HepG2 (cell line): ENCODE measurements at regions not wholly inside any gene's neighbourhood (a gene's known extent, or its start where the extent isn't known, plus 50 kb on each side); places are given as distances from the start of the nearest gene placed in this dataset.

Source experiments
- ATAC-seq: fragments of 200-7000 bp; cut with Tn5 transposase; 3 replicates; pipeline ENCODE4 v1.9.1; 2020; ENCODE audit warnings: mild to moderate bottlenecking, moderate library complexity
- BruUV-seq: library from RNA; stranded (reverse); fragments of 400-500 nt; replicated peaks from 2 replicates; lab custom pipeline; 2021; lab: Mats Ljungman, UMichigan
- CTCF ChIA-PET: fragments of 300-600 bp; formaldehyde crosslinking; extraction: SDS; loops from one replicate; lab custom pipeline; 2021; ENCODE audit warnings: low total read pairs, inconsistent platforms, low intra/inter-chr PET ratio; lab: Yijun Ruan, JAX
- POLR2A ChIA-PET: fragments of 350-600 bp; sonication (Branson Sonifier 250); formaldehyde crosslinking; loops from one replicate; lab custom pipeline; 2020; ENCODE audit warnings: antibody characterized with exemption, inconsistent platforms; lab: Yijun Ruan, JAX
- DNase-seq: peaks from one replicate; pipeline ENCODE4 v3.0.0-alpha.2; 2015; ENCODE audit warnings: low spot score
- FAIRE-seq: peaks from 3 replicates; lab custom pipeline; 2011; peaks lifted over from hg19 to GRCh38; lab: Jason Lieb, UNC
- H2AFZ ChIP-seq: one replicate; pipeline ENCODE4 v1.6.1; 2011; ENCODE audit warnings: low read length, inconsistent platforms
- H3K27ac ChIP-seq: fragments of 300-600 bp; 3 replicates; pipeline ENCODE4 v1.8.0; 2011; ENCODE audit warnings: mixed run types, mild to moderate bottlenecking, mixed read lengths, low read length, inconsistent platforms; ENCODE audit not compliant: insufficient read depth; ENCODE audit errors: extremely low read length
- H3K27me3 ChIP-seq, 2 experiments: fragments of 200-600 bp in 1 of 2; 2 replicates in 1 of 2; 3 replicates in 1 of 2; pipeline versions ENCODE4 v1.6.0 to v1.8.0; 2011; ENCODE audit warnings: low read length in 2 of 2, mild to moderate bottlenecking in 2 of 2, moderate library complexity in 2 of 2, inconsistent platforms in 1 of 2; ENCODE audit not compliant: insufficient read depth in 2 of 2, control insufficient read depth in 1 of 2
- H3K36me3 ChIP-seq, 2 experiments: fragments of 200-600 bp in 1 of 2; replicated peaks in 1 of 2; 2 replicates in 1 of 2; 3 replicates in 1 of 2; pipeline versions ENCODE4 v1.5.1 to v1.8.0; 2011; ENCODE audit warnings: low read length in 2 of 2, inconsistent platforms in 1 of 2; ENCODE audit not compliant: insufficient read depth in 2 of 2, control insufficient read depth in 1 of 2
- H3K4me1 ChIP-seq: 2 replicates; pipeline ENCODE4 v1.5.1; 2012; ENCODE audit warnings: low read length, inconsistent platforms; ENCODE audit not compliant: insufficient read depth
- H3K4me2 ChIP-seq: 2 replicates; pipeline ENCODE4 v1.6.0; 2011; ENCODE audit warnings: low read depth, low read length, inconsistent platforms
- H3K4me3 ChIP-seq, 3 experiments: fragments of 200-600 bp in 1 of 3; sonication (generic), shearing (Covaris generic) in 1 of 3; replicated peaks in 1 of 3; 2 replicates each; pipeline ENCODE4 v1.5.1; 2011 to 2016; ENCODE audit warnings: low read length in 3 of 3, inconsistent platforms in 2 of 3, low read depth in 2 of 3, mild to moderate bottlenecking in 2 of 3, control low read depth in 1 of 3, mixed read lengths in 1 of 3; ENCODE audit not compliant: insufficient read depth in 1 of 3
- H3K79me2 ChIP-seq: one replicate; pipeline ENCODE4 v1.6.1; 2011; ENCODE audit warnings: low read length, inconsistent platforms; ENCODE audit not compliant: insufficient read depth
- H3K9ac ChIP-seq: 2 replicates; pipeline ENCODE4 v1.6.0; 2011; ENCODE audit warnings: mild to moderate bottlenecking, low read depth, low read length, inconsistent platforms; ENCODE audit not compliant: insufficient read depth
- H3K9me3 ChIP-seq: 2 replicates; pipeline ENCODE4 v1.5.1; 2012; ENCODE audit warnings: mild to moderate bottlenecking, low read length
- H4K20me1 ChIP-seq: 2 replicates; pipeline ENCODE4 v1.6.0; 2011; ENCODE audit warnings: inconsistent platforms, mild to moderate bottlenecking, low read length, moderate library complexity; ENCODE audit not compliant: insufficient read depth
- HES4 ChIP-seq: sonication (generic); formaldehyde crosslinking; IDR thresholded peaks from 2 replicates; pipeline ENCODE4 v1.9.0; 2021; ENCODE audit warnings: mild to moderate bottlenecking, missing genetic modification reagents, borderline replicate concordance
- MAF1 ChIP-seq: sonication (generic); formaldehyde crosslinking; IDR thresholded peaks from 2 replicates; pipeline ENCODE4 v1.5.0; 2020; ENCODE audit warnings: missing genetic modification reagents, borderline replicate concordance
- NR2F2 ChIP-seq: IDR thresholded peaks from 2 replicates; pipeline ENCODE4 v1.6.1; 2012; ENCODE audit warnings: low read depth, inconsistent platforms, borderline replicate concordance
- RELA ChIP-seq: sonication (generic); formaldehyde crosslinking; IDR thresholded peaks from 2 replicates; pipeline ENCODE4 v1.4.0; 2020; ENCODE audit warnings: missing genetic modification reagents
- RFXAP ChIP-seq: sonication (generic); formaldehyde crosslinking; IDR thresholded peaks from 2 replicates; pipeline ENCODE4 v1.4.0; 2020; ENCODE audit warnings: missing genetic modification reagents, borderline replicate concordance
- SPEN ChIP-seq: sonication (generic); formaldehyde crosslinking; IDR thresholded peaks from 2 replicates; pipeline ENCODE4 v1.5.1; 2020; ENCODE audit warnings: low read depth, mild to moderate bottlenecking, missing genetic modification reagents
- ZNF136 ChIP-seq: sonication (generic); formaldehyde crosslinking; IDR thresholded peaks from 2 replicates; pipeline ENCODE4 v1.8.1; 2022; ENCODE audit warnings: low read depth, mild to moderate bottlenecking, moderate library complexity, missing genetic modification reagents
- ZNF530 ChIP-seq: sonication (generic); formaldehyde crosslinking; IDR thresholded peaks from 2 replicates; pipeline ENCODE4 v1.5.0; 2020; ENCODE audit warnings: low read depth, mild to moderate bottlenecking, missing genetic modification reagents
- ZNF567 ChIP-seq: sonication (generic); formaldehyde crosslinking; IDR thresholded peaks from 2 replicates; pipeline ENCODE4 v1.8.1; 2023; ENCODE audit warnings: mild to moderate bottlenecking, missing genetic modification reagents, borderline replicate concordance
- ZNF569 ChIP-seq: sonication (generic); formaldehyde crosslinking; IDR thresholded peaks from 2 replicates; pipeline ENCODE4 v1.5.0; 2020; ENCODE audit warnings: mild to moderate bottlenecking, missing genetic modification reagents, moderate library complexity, borderline replicate concordance
- ZNF660 ChIP-seq: sonication (generic); formaldehyde crosslinking; IDR thresholded peaks from 2 replicates; pipeline ENCODE4 v1.5.1; 2020; ENCODE audit warnings: mild to moderate bottlenecking, low read depth, missing genetic modification reagents, borderline replicate concordance
- ZNF672 ChIP-seq: sonication (generic); formaldehyde crosslinking; IDR thresholded peaks from 2 replicates; pipeline ENCODE4 v1.8.1; 2022; ENCODE audit warnings: missing genetic modification reagents
- WGBS: methylation state at CpG from one replicate; pipeline ENCODE4 v1.1.6; 2017; ENCODE audit warnings: low lambda C conversion rate; 5-methylcytosine and 5-hydroxymethylcytosine counted together
- in situ Hi-C: cut with HindIII; loops from 2 replicates; pipeline ENCODE4 v1.10.0; 2017; ENCODE audit warnings: low pct_unique_long_range_greater_than_20kb; ENCODE audit not compliant: extremely low pct_ligation_motif_present
- intact Hi-C: fragments of 100-400 bp; cut with micrococcal nuclease; formaldehyde crosslinking; loops from one replicate; pipeline ENCODE4 v1.10.0; 2022; ENCODE audit not compliant: unreplicated experiment
- TF ChIP-seq, protein P1 (sequence below): sonication (generic); formaldehyde crosslinking; conservative IDR thresholded peaks from 2 replicates; pipeline ENCODE4 v1.4.0; 2020; ENCODE audit warnings: missing genetic modification reagents
- TF ChIP-seq, protein P2 (sequence below): sonication (generic); formaldehyde crosslinking; IDR thresholded peaks from 2 replicates; pipeline ENCODE4 v1.4.0; 2020; ENCODE audit warnings: missing genetic modification reagents, borderline replicate concordance
- TF ChIP-seq, protein P3 (sequence below): sonication (generic); formaldehyde crosslinking; IDR thresholded peaks from 2 replicates; pipeline ENCODE4 v1.8.1; 2023; ENCODE audit warnings: mild to moderate bottlenecking, missing genetic modification reagents

DNA sequence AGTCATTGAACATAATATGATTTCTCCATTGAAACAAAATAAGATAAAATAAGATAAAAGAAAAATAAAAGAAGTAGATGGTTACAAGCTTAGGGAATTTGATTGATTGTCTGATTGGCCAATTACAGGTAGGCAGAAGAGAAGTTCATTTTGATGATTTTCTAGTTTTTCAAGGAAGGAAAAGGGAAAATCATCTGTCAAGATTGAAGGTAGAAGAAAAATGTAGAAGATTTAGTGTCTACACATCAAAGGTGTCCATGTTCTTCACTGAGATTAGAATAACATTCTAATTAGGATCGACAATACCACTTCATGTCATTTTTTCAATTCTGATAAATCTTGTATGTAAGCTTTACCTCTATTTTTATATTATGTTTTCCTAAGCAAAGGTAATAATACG, 489.1 kb downstream of the PCDH18 start:
- H3K9me3 ChIP-seq: no peaks in the 10 kb centered on the region
- H3K4me1 ChIP-seq: no peaks in the 10 kb centered on the region
- POLR2A ChIA-PET: no interaction called here
- H3K27me3 ChIP-seq: no peaks in the 10 kb centered on the region
- 2% methylated on average over 2 of the region's 2 CpGs for WGBS
- H2AFZ ChIP-seq: no peak overlapping the region
- FAIRE-seq: no peak
- intact Hi-C loops (no loop called here), in situ Hi-C loops (no loop called here)
- TF ChIP-seq ZNF660 (no peak), MAF1 (CRISPR knock-in tag) (no peak), NR2F2 (no peak), ZNF530 (CRISPR knock-in tag) (no peak), ZNF569 (CRISPR knock-in tag) (no peak), HES4 (no peak), ZNF672 (no peak), ZNF567 (CRISPR knock-in tag) (no peak), ZNF136 (CRISPR knock-in tag) (no peak), RFXAP (CRISPR knock-in tag) (no peak), RELA (CRISPR knock-in tag) (no peak), SPEN (CRISPR knock-in tag) (no peak)
- TF ChIP-seq, protein P1, sequence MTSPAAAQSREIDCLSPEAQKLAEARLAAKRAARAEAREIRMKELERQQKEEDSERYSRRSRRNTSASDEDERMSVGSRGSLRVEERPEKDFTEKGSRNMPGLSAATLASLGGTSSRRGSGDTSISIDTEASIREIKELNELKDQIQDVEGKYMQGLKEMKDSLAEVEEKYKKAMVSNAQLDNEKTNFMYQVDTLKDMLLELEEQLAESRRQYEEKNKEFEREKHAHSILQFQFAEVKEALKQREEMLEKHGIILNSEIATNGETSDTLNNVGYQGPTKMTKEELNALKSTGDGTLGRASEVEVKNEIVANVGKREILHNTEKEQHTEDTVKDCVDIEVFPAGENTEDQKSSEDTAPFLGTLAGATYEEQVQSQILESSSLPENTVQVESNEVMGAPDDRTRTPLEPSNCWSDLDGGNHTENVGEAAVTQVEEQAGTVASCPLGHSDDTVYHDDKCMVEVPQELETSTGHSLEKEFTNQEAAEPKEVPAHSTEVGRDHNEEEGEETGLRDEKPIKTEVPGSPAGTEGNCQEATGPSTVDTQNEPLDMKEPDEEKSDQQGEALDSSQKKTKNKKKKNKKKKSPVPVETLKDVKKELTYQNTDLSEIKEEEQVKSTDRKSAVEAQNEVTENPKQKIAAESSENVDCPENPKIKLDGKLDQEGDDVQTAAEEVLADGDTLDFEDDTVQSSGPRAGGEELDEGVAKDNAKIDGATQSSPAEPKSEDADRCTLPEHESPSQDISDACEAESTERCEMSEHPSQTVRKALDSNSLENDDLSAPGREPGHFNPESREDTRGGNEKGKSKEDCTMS (CRISPR knock-in tag): no peak
- TF ChIP-seq, protein P2, sequence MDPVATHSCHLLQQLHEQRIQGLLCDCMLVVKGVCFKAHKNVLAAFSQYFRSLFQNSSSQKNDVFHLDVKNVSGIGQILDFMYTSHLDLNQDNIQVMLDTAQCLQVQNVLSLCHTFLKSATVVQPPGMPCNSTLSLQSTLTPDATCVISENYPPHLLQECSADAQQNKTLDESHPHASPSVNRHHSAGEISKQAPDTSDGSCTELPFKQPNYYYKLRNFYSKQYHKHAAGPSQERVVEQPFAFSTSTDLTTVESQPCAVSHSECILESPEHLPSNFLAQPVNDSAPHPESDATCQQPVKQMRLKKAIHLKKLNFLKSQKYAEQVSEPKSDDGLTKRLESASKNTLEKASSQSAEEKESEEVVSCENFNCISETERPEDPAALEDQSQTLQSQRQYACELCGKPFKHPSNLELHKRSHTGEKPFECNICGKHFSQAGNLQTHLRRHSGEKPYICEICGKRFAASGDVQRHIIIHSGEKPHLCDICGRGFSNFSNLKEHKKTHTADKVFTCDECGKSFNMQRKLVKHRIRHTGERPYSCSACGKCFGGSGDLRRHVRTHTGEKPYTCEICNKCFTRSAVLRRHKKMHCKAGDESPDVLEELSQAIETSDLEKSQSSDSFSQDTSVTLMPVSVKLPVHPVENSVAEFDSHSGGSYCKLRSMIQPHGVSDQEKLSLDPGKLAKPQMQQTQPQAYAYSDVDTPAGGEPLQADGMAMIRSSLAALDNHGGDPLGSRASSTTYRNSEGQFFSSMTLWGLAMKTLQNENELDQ (CRISPR knock-in tag): no peak
- TF ChIP-seq, protein P3, sequence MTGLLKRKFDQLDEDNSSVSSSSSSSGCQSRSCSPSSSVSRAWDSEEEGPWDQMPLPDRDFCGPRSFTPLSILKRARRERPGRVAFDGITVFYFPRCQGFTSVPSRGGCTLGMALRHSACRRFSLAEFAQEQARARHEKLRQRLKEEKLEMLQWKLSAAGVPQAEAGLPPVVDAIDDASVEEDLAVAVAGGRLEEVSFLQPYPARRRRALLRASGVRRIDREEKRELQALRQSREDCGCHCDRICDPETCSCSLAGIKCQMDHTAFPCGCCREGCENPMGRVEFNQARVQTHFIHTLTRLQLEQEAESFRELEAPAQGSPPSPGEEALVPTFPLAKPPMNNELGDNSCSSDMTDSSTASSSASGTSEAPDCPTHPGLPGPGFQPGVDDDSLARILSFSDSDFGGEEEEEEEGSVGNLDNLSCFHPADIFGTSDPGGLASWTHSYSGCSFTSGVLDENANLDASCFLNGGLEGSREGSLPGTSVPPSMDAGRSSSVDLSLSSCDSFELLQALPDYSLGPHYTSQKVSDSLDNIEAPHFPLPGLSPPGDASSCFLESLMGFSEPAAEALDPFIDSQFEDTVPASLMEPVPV (CRISPR knock-in tag): no peak
- BruUV-seq: no TSS peak
- no peaks in the 10 kb centered on the region for H4K20me1 ChIP-seq
- H3K4me2 ChIP-seq: no peak overlapping the region
- no peak overlapping the region for H3K4me3 ChIP-seq
- no peak for ATAC-seq
- H3K27ac ChIP-seq: no peak overlapping the region
- no peaks in the 10 kb centered on the region for H3K79me2 ChIP-seq
- CTCF ChIA-PET: no interaction called here
- H3K9ac ChIP-seq: no peak overlapping the region
- no peaks in the 10 kb centered on the region for H3K36me3 ChIP-seq
- DNase-seq: no peak
